Osteocyte (in vitro differentiated cells): ENCODE measurements at regions not wholly inside any gene's neighbourhood (a gene's known extent, or its start where the extent isn't known, plus 50 kb on each side); places are given as distances from the start of the nearest gene placed in this dataset.

Experiments
- DNase-seq: peaks from one replicate; pipeline ENCODE4 v3.0.0; 2021; ENCODE audit warnings: mixed read lengths; ENCODE audit not compliant: unreplicated experiment; ENCODE audit errors: extremely low spot score
- H3K27ac Mint-ChIP-seq: one replicate; pipeline ENCODE4 v1.8.0; 2021; ENCODE audit warnings: mild to moderate bottlenecking, mixed read lengths; ENCODE audit not compliant: unreplicated experiment
- H3K27me3 Mint-ChIP-seq: one replicate; pipeline ENCODE4 v1.8.0; 2021; ENCODE audit warnings: mixed read lengths; ENCODE audit not compliant: unreplicated experiment
- H3K36me3 Mint-ChIP-seq: one replicate; pipeline ENCODE4 v1.8.0; 2021; ENCODE audit warnings: mixed read lengths; ENCODE audit not compliant: unreplicated experiment
- H3K4me1 Mint-ChIP-seq: one replicate; pipeline ENCODE4 v1.8.0; 2021; ENCODE audit warnings: mixed read lengths; ENCODE audit not compliant: unreplicated experiment
- H3K4me3 Mint-ChIP-seq: one replicate; pipeline ENCODE4 v1.8.0; 2021; ENCODE audit warnings: mild to moderate bottlenecking, moderate library complexity, mixed read lengths; ENCODE audit not compliant: unreplicated experiment
- H3K9me3 Mint-ChIP-seq: one replicate; pipeline ENCODE4 v1.8.0; 2021; ENCODE audit warnings: mixed read lengths; ENCODE audit not compliant: unreplicated experiment
- TF ChIP-seq, protein P1 (sequence below): fragments of 200-600 bp; sonication (generic); IDR thresholded peaks from 2 replicates; pipeline ENCODE4 v1.5.0; 2021; ENCODE audit warnings: antibody characterized with exemption, mild to moderate bottlenecking, moderate library complexity

DNA sequence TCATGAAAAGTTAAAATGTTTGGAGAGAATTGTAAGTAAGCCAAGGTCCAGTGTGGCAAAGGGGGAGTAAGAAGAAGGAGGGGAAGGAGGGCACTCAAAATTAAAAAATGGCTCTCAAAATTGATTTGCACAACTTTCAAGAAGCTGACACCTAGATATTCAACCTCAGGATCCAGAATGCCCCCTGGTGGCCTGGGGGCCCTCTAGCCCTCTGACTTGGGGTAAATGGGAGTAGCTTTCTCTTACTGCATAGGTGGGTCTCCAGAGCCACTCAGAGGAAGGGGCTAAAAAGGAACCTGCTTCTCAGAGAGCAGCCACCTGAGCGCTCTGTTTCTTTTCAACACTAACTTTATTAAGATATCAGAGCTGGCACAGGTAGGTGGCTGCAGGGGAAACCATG, 968.5 kb downstream of the BCL11A start:
- no peaks in the 10 kb centered on the region for H3K27me3 Mint-ChIP-seq
- no peaks in the 10 kb centered on the region for H3K36me3 Mint-ChIP-seq
- H3K4me1 Mint-ChIP-seq = no peaks in the 10 kb centered on the region
- no peak for DNase-seq
- no peak overlapping the region for H3K27ac Mint-ChIP-seq
- H3K4me3 Mint-ChIP-seq = no peak overlapping the region
- TF ChIP-seq, protein P1, sequence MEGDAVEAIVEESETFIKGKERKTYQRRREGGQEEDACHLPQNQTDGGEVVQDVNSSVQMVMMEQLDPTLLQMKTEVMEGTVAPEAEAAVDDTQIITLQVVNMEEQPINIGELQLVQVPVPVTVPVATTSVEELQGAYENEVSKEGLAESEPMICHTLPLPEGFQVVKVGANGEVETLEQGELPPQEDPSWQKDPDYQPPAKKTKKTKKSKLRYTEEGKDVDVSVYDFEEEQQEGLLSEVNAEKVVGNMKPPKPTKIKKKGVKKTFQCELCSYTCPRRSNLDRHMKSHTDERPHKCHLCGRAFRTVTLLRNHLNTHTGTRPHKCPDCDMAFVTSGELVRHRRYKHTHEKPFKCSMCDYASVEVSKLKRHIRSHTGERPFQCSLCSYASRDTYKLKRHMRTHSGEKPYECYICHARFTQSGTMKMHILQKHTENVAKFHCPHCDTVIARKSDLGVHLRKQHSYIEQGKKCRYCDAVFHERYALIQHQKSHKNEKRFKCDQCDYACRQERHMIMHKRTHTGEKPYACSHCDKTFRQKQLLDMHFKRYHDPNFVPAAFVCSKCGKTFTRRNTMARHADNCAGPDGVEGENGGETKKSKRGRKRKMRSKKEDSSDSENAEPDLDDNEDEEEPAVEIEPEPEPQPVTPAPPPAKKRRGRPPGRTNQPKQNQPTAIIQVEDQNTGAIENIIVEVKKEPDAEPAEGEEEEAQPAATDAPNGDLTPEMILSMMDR = peak; percentile 11
- H3K9me3 Mint-ChIP-seq = no peaks in the 10 kb centered on the region

DNA sequence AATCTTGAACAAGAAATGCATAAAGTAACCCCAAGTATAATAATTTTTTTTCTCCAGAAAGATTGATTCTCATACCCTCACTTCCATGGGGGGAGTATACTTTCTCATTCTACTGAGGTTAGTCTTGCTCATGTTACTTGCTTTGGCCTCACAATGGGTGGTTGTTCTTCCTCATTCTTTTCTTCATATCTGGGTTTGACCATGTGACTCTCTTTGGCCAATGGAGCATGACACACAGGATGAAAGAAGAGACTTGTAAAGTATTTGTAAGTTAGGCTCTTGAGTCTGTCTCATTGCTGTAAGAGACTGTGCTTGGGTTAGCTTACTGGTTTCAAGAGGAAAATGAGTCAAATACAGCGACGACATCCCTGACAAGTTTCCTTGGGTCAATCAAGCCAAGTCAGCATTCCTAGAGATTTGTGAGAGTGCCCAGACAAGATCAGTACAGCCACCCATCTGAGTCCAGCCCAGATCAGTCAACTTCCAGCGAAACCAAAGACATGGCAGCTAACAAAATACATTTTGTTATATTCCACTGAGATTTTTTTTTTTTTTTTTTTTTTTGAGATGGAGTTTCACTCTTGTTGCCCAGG, 970.2 kb downstream of the BCL11A start:
- TF ChIP-seq, protein P1 = no peak
- no peak overlapping the region for H3K4me3 Mint-ChIP-seq
- H3K36me3 Mint-ChIP-seq = no peaks in the 10 kb centered on the region
- H3K27me3 Mint-ChIP-seq = no peaks in the 10 kb centered on the region
- no peak for DNase-seq
- no peaks in the 10 kb centered on the region for H3K9me3 Mint-ChIP-seq
- H3K4me1 Mint-ChIP-seq = no peaks in the 10 kb centered on the region
- H3K27ac Mint-ChIP-seq = no peak overlapping the region

DNA sequence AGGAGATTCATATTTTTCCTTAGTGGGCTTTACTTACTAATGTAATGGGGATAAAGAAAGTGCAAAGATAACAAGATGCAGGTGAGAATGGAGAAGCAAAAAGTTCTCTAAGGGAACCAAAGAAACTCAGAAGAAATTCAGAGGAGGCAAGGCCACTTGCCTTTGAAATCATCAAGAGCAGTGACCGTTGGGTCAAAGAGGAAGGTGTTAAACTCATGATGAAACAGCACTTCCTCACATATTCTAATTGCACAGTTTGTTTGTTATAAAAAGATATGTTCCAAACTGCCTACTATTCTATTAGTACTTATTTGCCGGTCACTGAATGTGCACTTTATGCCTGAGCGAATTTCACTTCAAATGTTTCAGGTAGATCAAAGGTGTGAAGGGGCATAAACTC, 975.1 kb downstream of the BCL11A start:
- Mint-ChIP-seq H3K4me1 (no peaks in the 10 kb centered on the region), H3K9me3 (no peaks in the 10 kb centered on the region)

DNA sequence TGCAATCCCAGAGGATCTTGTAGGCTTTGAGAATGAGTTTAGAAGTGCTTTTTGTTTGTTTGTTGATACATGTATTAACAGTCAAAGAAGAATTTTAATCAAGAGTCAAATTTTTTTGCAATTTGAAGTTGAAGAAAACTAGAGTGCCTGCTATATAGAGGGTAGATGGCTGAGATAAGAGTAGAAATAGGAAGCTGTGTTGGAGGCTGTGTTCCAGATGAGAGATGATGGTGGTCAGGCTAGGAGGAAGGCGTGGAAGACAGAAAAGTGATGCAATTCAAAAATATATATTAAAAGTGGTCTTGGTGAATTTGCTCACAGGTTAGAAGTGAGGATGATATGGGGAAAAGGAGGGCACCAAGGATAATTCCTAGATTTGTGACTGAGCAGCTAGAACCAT, 978.3 kb downstream of the BCL11A start:
- Mint-ChIP-seq H3K27ac (no peak overlapping the region), H3K4me3 (no peak overlapping the region), H3K4me1 (no peaks in the 10 kb centered on the region), H3K36me3 (no peaks in the 10 kb centered on the region), H3K27me3 (no peaks in the 10 kb centered on the region), H3K9me3 (no peaks in the 10 kb centered on the region)
- TF ChIP-seq, protein P1 = no peak
- no peak for DNase-seq

More for the DNA sequence above, 975.1 kb downstream of the BCL11A start:
- Mint-ChIP-seq H3K27ac (no peak overlapping the region), H3K36me3 (no peaks in the 10 kb centered on the region), H3K27me3 (no peaks in the 10 kb centered on the region), H3K4me3 (no peak overlapping the region)
- no peak for DNase-seq
- TF ChIP-seq, protein P1 = no peak

DNA sequence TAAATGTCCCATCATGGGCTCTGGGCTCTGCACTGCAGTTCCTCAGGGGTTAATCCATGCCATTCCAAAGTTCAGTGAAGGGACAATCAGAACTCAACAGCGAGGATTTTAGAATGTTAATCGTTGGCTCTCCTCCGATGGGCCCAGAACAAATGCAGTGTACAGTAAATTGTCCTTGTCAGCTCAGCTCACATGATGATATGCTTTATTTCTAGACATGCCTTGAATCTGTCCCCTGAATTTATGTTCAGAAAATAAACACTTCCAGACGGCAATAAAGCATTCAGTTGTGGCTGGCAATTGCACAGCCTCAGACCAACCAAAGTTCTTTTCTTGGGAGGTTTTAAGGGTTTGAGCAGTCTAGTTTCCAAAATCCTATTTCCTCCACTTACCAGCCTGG, 981.2 kb downstream of the BCL11A start:
- no peak overlapping the region for H3K27ac Mint-ChIP-seq
- no peaks in the 10 kb centered on the region for H3K9me3 Mint-ChIP-seq
- H3K4me1 Mint-ChIP-seq = no peaks in the 10 kb centered on the region

More for the DNA sequence above, 981.2 kb downstream of the BCL11A start:
- Mint-ChIP-seq H3K4me3 (no peak overlapping the region), H3K27me3 (no peaks in the 10 kb centered on the region), H3K36me3 (no peaks in the 10 kb centered on the region)
- no peak for DNase-seq
- TF ChIP-seq, protein P1 = no peak
